Glutamatergic neuron (in vitro differentiated cells): ENCODE measurements at regions not wholly inside any gene's neighbourhood (a gene's known extent, or its start where the extent isn't known, plus 50 kb on each side); places are given as distances from the start of the nearest gene placed in this dataset.

Experiments used
- DNase-seq: peaks from one replicate; pipeline ENCODE4 v3.0.0; 2022
- H3K27ac Mint-ChIP-seq: one replicate; pipeline ENCODE4 v1.8.0; 2020; ENCODE audit warnings: mild to moderate bottlenecking, mixed read lengths, inconsistent platforms; ENCODE audit not compliant: unreplicated experiment
- H3K27me3 Mint-ChIP-seq: one replicate; pipeline ENCODE4 v1.8.0; 2020; ENCODE audit warnings: mild to moderate bottlenecking, moderate library complexity, mixed read lengths, inconsistent platforms; ENCODE audit not compliant: unreplicated experiment
- H3K36me3 Mint-ChIP-seq: one replicate; pipeline ENCODE4 v1.8.0; 2020; ENCODE audit warnings: mild to moderate bottlenecking, mixed read lengths, inconsistent platforms; ENCODE audit not compliant: unreplicated experiment
- H3K4me1 Mint-ChIP-seq: one replicate; pipeline ENCODE4 v1.8.0; 2020; ENCODE audit warnings: mild to moderate bottlenecking, low read depth, mixed read lengths, inconsistent platforms; ENCODE audit not compliant: unreplicated experiment
- H3K4me3 Mint-ChIP-seq: one replicate; pipeline ENCODE4 v1.8.0; 2020; ENCODE audit warnings: mild to moderate bottlenecking, mixed read lengths, inconsistent platforms; ENCODE audit not compliant: unreplicated experiment
- H3K9me3 Mint-ChIP-seq: one replicate; pipeline ENCODE4 v1.8.0; 2020; ENCODE audit warnings: mild to moderate bottlenecking, moderate library complexity, mixed read lengths, inconsistent platforms; ENCODE audit not compliant: unreplicated experiment
- TF ChIP-seq, protein P1 (sequence below): fragments of 200-600 bp; sonication (generic); IDR thresholded peaks from one replicate; pipeline ENCODE4 v1.5.0; 2021; ENCODE audit not compliant: partially characterized antibody, unreplicated experiment

DNA sequence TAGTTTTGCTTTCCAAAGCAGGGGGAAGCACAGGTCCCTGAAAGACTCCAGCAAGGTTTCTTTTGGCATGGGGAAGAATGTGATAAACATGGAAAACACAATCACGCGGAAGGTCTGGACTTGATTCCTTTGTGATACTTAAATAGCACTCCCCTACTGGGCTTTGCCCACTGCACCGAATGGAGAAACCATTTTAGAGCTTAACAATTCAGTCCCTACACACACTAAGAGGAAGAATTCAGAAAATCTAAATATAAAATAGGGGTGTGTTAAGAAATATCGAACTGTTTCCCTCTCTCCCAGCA, 71.4 kb upstream of the NHSL1 start:
- H3K36me3 Mint-ChIP-seq: no peaks in the 10 kb centered on the region
- peaks cover 28% of the 10 kb centered on the region for H3K4me1 Mint-ChIP-seq
- DNase-seq: no peak
- H3K27ac Mint-ChIP-seq: no peak overlapping the region
- no peaks in the 10 kb centered on the region for H3K9me3 Mint-ChIP-seq
- TF ChIP-seq, protein P1, sequence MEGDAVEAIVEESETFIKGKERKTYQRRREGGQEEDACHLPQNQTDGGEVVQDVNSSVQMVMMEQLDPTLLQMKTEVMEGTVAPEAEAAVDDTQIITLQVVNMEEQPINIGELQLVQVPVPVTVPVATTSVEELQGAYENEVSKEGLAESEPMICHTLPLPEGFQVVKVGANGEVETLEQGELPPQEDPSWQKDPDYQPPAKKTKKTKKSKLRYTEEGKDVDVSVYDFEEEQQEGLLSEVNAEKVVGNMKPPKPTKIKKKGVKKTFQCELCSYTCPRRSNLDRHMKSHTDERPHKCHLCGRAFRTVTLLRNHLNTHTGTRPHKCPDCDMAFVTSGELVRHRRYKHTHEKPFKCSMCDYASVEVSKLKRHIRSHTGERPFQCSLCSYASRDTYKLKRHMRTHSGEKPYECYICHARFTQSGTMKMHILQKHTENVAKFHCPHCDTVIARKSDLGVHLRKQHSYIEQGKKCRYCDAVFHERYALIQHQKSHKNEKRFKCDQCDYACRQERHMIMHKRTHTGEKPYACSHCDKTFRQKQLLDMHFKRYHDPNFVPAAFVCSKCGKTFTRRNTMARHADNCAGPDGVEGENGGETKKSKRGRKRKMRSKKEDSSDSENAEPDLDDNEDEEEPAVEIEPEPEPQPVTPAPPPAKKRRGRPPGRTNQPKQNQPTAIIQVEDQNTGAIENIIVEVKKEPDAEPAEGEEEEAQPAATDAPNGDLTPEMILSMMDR: no peak
- H3K4me3 Mint-ChIP-seq: no peak overlapping the region
- no peaks in the 10 kb centered on the region for H3K27me3 Mint-ChIP-seq

DNA sequence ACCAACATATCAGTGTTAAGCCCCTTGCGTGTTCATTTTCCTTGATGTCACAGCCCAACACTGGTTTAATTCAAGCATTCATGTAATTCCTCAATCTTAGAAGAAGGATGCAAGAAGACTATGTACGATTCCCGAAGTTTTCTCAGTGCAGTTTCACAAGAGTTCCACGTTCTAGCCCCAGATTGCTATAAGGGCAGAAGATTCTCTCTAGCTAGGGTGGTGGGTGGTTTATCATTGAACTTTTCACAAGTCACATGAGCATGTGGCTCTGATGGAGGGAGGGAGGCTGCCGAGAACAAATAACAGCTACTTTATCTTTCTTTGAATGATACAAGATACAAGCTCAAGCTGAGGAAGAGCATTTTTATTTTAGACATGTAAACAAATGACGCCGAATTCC, 71.9 kb upstream of the NHSL1 start:
- Mint-ChIP-seq H3K27ac (no peak overlapping the region), H3K4me1 (peaks cover 31% of the 10 kb centered on the region), H3K36me3 (no peaks in the 10 kb centered on the region), H3K4me3 (no peak overlapping the region), H3K27me3 (peaks cover 3% of the 10 kb centered on the region), H3K9me3 (peaks cover 2% of the 10 kb centered on the region)
- TF ChIP-seq, protein P1: no peak
- no peak for DNase-seq

DNA sequence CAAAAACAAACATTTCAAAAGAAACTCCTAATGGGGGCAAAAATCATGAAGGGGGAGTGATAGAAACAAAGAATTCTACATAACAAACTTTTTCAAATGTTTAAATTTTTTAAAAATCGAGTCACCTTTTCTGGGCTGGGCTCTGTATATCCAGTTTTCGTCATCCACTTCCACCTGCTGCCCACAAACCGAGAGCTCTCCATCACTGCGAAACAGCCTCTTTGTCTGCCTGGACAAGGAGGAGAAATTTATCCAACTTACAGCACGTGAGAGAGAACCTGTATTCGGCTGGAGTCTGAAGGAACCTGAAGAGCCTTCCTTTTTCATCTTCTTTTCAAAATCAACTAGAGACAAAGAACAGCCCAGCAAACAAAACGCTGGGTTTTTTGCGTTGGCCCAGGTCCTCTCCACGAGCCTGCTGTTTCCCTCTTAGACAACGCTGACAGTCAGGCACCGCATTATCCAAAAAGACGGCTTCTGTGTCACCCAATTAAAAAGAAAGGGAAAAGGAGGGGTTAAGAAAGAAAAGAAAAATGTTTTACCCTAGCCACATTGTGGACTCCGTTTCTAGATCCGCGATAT, 72.4 kb upstream of the NHSL1 start:
- peaks cover 6% of the 10 kb centered on the region for H3K27me3 Mint-ChIP-seq
- H3K27ac Mint-ChIP-seq: no peak overlapping the region
- TF ChIP-seq, protein P1: no peak
- H3K4me3 Mint-ChIP-seq: no peak overlapping the region
- H3K9me3 Mint-ChIP-seq: peaks cover 5% of the 10 kb centered on the region
- peaks cover 36% of the 10 kb centered on the region for H3K4me1 Mint-ChIP-seq
- no peaks in the 10 kb centered on the region for H3K36me3 Mint-ChIP-seq
- no peak for DNase-seq

DNA sequence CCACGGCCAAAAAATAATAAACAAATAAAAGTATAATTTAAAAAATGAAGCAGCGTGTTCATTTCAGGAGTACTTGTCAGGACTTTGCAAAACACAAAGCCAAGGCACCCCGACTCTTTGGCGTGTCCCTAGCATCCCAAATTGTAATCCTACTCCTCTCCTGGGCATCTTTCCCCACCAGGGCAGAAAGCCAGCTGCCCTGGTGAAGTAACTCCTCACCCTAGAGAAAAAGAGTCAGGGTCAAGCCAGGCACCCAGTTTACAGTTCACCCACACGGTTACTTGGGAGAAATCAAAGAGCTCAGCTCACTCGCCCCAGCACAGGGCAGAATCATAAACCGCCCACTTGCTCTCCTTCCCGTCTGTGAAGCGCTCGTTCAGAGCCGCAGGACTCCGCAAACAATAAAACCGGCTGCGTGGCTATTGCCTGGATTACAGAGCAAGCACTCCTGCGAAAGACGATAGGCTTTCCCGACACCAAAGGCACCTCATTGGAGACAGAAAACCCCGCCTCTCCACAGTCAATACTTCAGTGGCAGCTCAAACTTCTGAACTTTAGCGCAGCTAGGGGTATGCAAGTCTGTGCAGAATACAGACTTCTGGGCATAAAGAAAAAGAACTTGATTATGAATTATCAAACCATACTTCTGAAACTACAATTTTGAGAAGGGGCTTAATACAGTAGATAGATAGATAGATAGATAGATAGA, 73.0 kb upstream of the NHSL1 start:
- TF ChIP-seq, protein P1: no peak
- Mint-ChIP-seq H3K9me3 (peaks cover 6% of the 10 kb centered on the region), H3K27ac (no peak overlapping the region), H3K4me1 (peaks cover 42% of the 10 kb centered on the region), H3K27me3 (peaks cover 6% of the 10 kb centered on the region), H3K36me3 (no peaks in the 10 kb centered on the region), H3K4me3 (no peak overlapping the region)
- peak; percentile 66 for DNase-seq

DNA sequence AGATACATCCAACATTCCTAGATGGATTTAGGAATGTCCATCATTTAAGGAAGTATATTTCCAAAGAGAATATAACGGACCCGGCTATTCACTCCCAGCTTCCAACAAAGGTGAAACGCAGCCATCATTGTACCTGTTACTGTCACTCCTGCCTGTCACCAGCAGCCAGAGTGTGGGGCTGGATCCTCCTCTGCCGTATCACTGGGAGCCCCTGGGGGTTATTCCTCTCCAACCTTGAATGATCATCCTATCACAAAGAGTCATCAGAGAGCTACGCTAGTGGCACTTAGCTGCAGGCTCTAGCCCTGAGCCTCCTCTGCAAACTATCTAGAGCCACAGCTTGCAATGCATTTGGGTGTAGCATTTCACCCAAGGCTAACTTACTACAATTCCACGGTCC, 73.6 kb upstream of the NHSL1 start:
- Mint-ChIP-seq H3K27ac (no peak overlapping the region), H3K4me1 (peaks cover 42% of the 10 kb centered on the region), H3K36me3 (no peaks in the 10 kb centered on the region), H3K9me3 (peaks cover 10% of the 10 kb centered on the region), H3K4me3 (no peak overlapping the region), H3K27me3 (peaks cover 8% of the 10 kb centered on the region)
- TF ChIP-seq, protein P1: no peak
- peak; percentile 27 for DNase-seq
